ENCODE measurements at regions not wholly inside any gene's neighbourhood (a gene's known extent, or its start where the extent isn't known, plus 50 kb on each side); places are given as distances from the start of the nearest gene placed in this dataset.
"Not testable (repeated sequence)": the region's sequence is repeated elsewhere in the genome, so short reads cannot be mapped to it uniquely, and the experiment has no call there.

- no peaks in the 10 kb centered on the region for H3K4me1 ChIP-seq
These were observed 1052.4 kb downstream of the BCL11B start for GRCh38 chr14:98219638-98220037.

GRCh38 chr14:98223106-98223505, 1048.9 kb downstream of the BCL11B start:
- TF ChIP-seq Cebpa-rat (IDR thresholded peaks at IDR 0.05) = no peak
- Histone ChIP-seq H3K9me3 (0 out of 2 replicates have a peak, but pooled peaks cover 5% of the 10 kb centered on the region), H3K4me3 (no peak overlapping the region)

More at GRCh38 chr14:98219638-98220037, 1052.4 kb downstream of the BCL11B start:
- no peak overlapping the region for H3K27ac ChIP-seq
- H3K27me3 ChIP-seq = no peaks in the 10 kb centered on the region
- H3K4me2 ChIP-seq = no peak overlapping the region
- H3K9ac ChIP-seq = no peak overlapping the region
- no peak for TF ChIP-seq Cebpa-rat (IDR thresholded peaks at IDR 0.05)
- no peak overlapping the region for H3K4me3 ChIP-seq
- H4K20me1 ChIP-seq = no peaks in the 10 kb centered on the region
- no peaks in the 10 kb centered on the region for H3K36me3 ChIP-seq
- 0 out of 2 replicates have a peak, but pooled peaks cover 5% of the 10 kb centered on the region for H3K9me3 ChIP-seq

GRCh38 chr14:98223710-98224109, 1048.3 kb downstream of the BCL11B start:
- H3K27ac ChIP-seq, H4K20me1 ChIP-seq, H3K36me3 ChIP-seq, H3K4me1 ChIP-seq, H3K9ac ChIP-seq, H3K9me3 ChIP-seq, H3K4me3 ChIP-seq, H3K27me3 ChIP-seq: not testable (repeated sequence)
- H3K4me2 ChIP-seq = 0 out of 2 replicates have a peak overlapping the region, but pooled peaks have one; percentile 10

More at GRCh38 chr14:98223106-98223505, 1048.9 kb downstream of the BCL11B start:
- H3K27ac ChIP-seq = no peak overlapping the region
- no peaks in the 10 kb centered on the region for H3K36me3 ChIP-seq
- H3K9ac ChIP-seq = no peak overlapping the region
- 0 out of 2 replicates have a peak, but pooled peaks cover 3% of the 10 kb centered on the region for H3K4me1 ChIP-seq
- no peaks in the 10 kb centered on the region for H3K27me3 ChIP-seq
- H3K4me2 ChIP-seq = no peak overlapping the region
- no peaks in the 10 kb centered on the region for H4K20me1 ChIP-seq

GRCh38 chr14:98226411-98226810, 1045.6 kb downstream of the BCL11B start:
- no peak overlapping the region for H3K4me3 ChIP-seq
- H3K27ac ChIP-seq = no peak overlapping the region
- no peaks in the 10 kb centered on the region for H4K20me1 ChIP-seq
- no peak overlapping the region for H3K9ac ChIP-seq
- 0 out of 2 replicates have a peak, but pooled peaks cover 3% of the 10 kb centered on the region for H3K4me1 ChIP-seq
- no peaks in the 10 kb centered on the region for H3K27me3 ChIP-seq
- H3K36me3 ChIP-seq = no peaks in the 10 kb centered on the region
- H3K4me2 ChIP-seq = no peak overlapping the region
- 0 out of 2 replicates have a peak, but pooled peaks cover 5% of the 10 kb centered on the region for H3K9me3 ChIP-seq
- no peak for TF ChIP-seq Cebpa-rat (IDR thresholded peaks at IDR 0.05)

- H3K4me2 ChIP-seq = no peak overlapping the region
- no peaks in the 10 kb centered on the region for H3K36me3 ChIP-seq
- 0 out of 2 replicates have a peak, but pooled peaks cover 3% of the 10 kb centered on the region for H3K4me1 ChIP-seq
- no peaks in the 10 kb centered on the region for H3K27me3 ChIP-seq
- 0 out of 2 replicates have a peak, but pooled peaks cover 5% of the 10 kb centered on the region for H3K9me3 ChIP-seq
- no peak overlapping the region for H3K27ac ChIP-seq
- H4K20me1 ChIP-seq = no peaks in the 10 kb centered on the region
- no peak overlapping the region for H3K9ac ChIP-seq
- TF ChIP-seq Cebpa-rat (IDR thresholded peaks at IDR 0.05) = no peak
- H3K4me3 ChIP-seq = no peak overlapping the region
These were observed 1044.8 kb downstream of the BCL11B start for GRCh38 chr14:98227000-98227726.

GRCh38 chr14:98227727-98228111, 1044.3 kb downstream of the BCL11B start:
- Histone ChIP-seq H3K9me3 (0 out of 2 replicates have a peak, but pooled peaks cover 4% of the 10 kb centered on the region), H3K4me2 (no peak overlapping the region), H3K4me1 (0 out of 2 replicates have a peak, but pooled peaks cover 3% of the 10 kb centered on the region), H3K9ac (no peak overlapping the region), H3K27ac (no peak overlapping the region), H3K36me3 (no peaks in the 10 kb centered on the region), H3K4me3 (no peak overlapping the region), H3K27me3 (no peaks in the 10 kb centered on the region), H4K20me1 (no peaks in the 10 kb centered on the region)
- TF ChIP-seq Cebpa-rat (IDR thresholded peaks at IDR 0.05) = no peak

GRCh38 chr14:98229656-98230366, 1042.2 kb downstream of the BCL11B start:
- Histone ChIP-seq H3K36me3 (no peaks in the 10 kb centered on the region), H3K27me3 (no peaks in the 10 kb centered on the region), H3K9ac (no peak overlapping the region), H3K4me3 (no peak overlapping the region), H4K20me1 (no peaks in the 10 kb centered on the region), H3K9me3 (no peaks in the 10 kb centered on the region), H3K27ac (no peak overlapping the region), H3K4me2 (no peak overlapping the region), H3K4me1 (0 out of 2 replicates have a peak, but pooled peaks cover 3% of the 10 kb centered on the region)
- no peak for TF ChIP-seq Cebpa-rat (IDR thresholded peaks at IDR 0.05)

GRCh38 chr14:98230411-98230810, 1041.6 kb downstream of the BCL11B start:
- H3K4me1 ChIP-seq = 0 out of 2 replicates have a peak, but pooled peaks cover 3% of the 10 kb centered on the region
- H3K36me3 ChIP-seq = no peaks in the 10 kb centered on the region
- no peak overlapping the region for H3K27ac ChIP-seq
- H3K9me3 ChIP-seq = no peaks in the 10 kb centered on the region
- H4K20me1 ChIP-seq = no peaks in the 10 kb centered on the region
- no peak overlapping the region for H3K9ac ChIP-seq
- TF ChIP-seq Cebpa-rat (IDR thresholded peaks at IDR 0.05) = no peak
- no peak overlapping the region for H3K4me2 ChIP-seq
- no peak overlapping the region for H3K4me3 ChIP-seq
- no peaks in the 10 kb centered on the region for H3K27me3 ChIP-seq

GRCh38 chr14:98231210-98231609, 1040.8 kb downstream of the BCL11B start:
- Histone ChIP-seq H3K36me3 (no peaks in the 10 kb centered on the region), H3K27ac (no peak overlapping the region), H3K9ac (no peak overlapping the region), H3K4me1 (0 out of 2 replicates have a peak, but pooled peaks cover 3% of the 10 kb centered on the region), H4K20me1 (no peaks in the 10 kb centered on the region), H3K9me3 (no peaks in the 10 kb centered on the region), H3K4me3 (no peak overlapping the region), H3K4me2 (no peak overlapping the region), H3K27me3 (no peaks in the 10 kb centered on the region)
- no peak for TF ChIP-seq Cebpa-rat (IDR thresholded peaks at IDR 0.05)

GRCh38 chr14:98233656-98234055, 1038.3 kb downstream of the BCL11B start:
- Histone ChIP-seq H3K4me3 (no peak overlapping the region), H3K4me2 (no peak overlapping the region)

More at GRCh38 chr14:98233656-98234055, 1038.3 kb downstream of the BCL11B start:
- no peaks in the 10 kb centered on the region for H3K36me3 ChIP-seq
- H3K9me3 ChIP-seq = no peaks in the 10 kb centered on the region
- H3K9ac ChIP-seq = no peak overlapping the region
- no peaks in the 10 kb centered on the region for H4K20me1 ChIP-seq
- H3K4me1 ChIP-seq = no peaks in the 10 kb centered on the region
- no peaks in the 10 kb centered on the region for H3K27me3 ChIP-seq
- no peak for TF ChIP-seq Cebpa-rat (IDR thresholded peaks at IDR 0.05)
- H3K27ac ChIP-seq = no peak overlapping the region

All from BLaER1 (cell line).